Loucy (cell line): ENCODE measurements at regions not wholly inside any gene's neighbourhood (a gene's known extent, or its start where the extent isn't known, plus 50 kb on each side); places are given as distances from the start of the nearest gene placed in this dataset.

Experiments used
- CTCF ChIP-seq: fragments of 200-600 bp; sonication (generic); conservative IDR thresholded peaks from 2 replicates; pipeline ENCODE4 v1.5.1; 2014; ENCODE audit warnings: mild to moderate bottlenecking, antibody characterized with exemption, low read length
- EZH2phosphoT487 ChIP-seq: fragments of 200-600 bp; IDR thresholded peaks from 2 replicates; pipeline ENCODE4 v1.6.1; 2018; ENCODE audit warnings: antibody characterized with exemption, mild to moderate bottlenecking, moderate library complexity, borderline replicate concordance

DNA sequence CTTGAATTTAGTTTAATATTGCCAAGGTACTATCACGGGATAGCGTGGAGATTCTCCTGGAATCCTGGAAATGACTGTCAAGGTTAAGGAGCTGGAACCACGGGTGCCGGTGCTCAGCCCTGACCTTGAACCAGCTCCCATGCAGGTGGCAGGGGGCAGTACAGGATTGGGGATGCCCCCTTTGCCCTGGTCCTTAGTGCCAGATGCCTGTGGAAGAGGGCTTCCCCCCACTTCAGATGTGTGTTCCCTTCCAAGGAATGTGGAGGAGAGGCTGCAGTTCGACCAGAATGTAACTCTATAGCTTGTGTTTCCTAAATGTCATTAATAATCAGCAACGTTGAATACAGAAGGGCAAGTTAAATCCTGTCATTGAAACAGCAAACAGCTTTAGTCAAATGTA is 258.9 kb downstream of the VRK1 start:
- peak; percentile 33; the same call in 1 of the 2 replicates for TF ChIP-seq CTCF
- TF ChIP-seq EZH2phosphoT487, result no peak
